Astrocyte (in vitro differentiated cells and primary cell): ENCODE measurements at regions not wholly inside any gene's neighbourhood (a gene's known extent, or its start where the extent isn't known, plus 50 kb on each side); places are given as distances from the start of the nearest gene placed in this dataset.

Experiments used
- EZH2 ChIP-seq: IDR thresholded peaks from 2 replicates; pipeline ENCODE4 v1.6.1; 2012; ENCODE audit warnings: mild to moderate bottlenecking, low read length, inconsistent platforms; ENCODE audit not compliant: insufficient read depth
- TF ChIP-seq, protein P1 (sequence below): IDR thresholded peaks from 2 replicates; pipeline ENCODE4 v1.5.1; 2011; ENCODE audit warnings: low read depth, mild to moderate bottlenecking, inconsistent platforms, low read length, moderate library complexity; ENCODE audit not compliant: insufficient read depth

GRCh38 chr4:17115583-17115982 lies 217.1 kb upstream of the LDB2 start:
- TF ChIP-seq, protein P1, sequence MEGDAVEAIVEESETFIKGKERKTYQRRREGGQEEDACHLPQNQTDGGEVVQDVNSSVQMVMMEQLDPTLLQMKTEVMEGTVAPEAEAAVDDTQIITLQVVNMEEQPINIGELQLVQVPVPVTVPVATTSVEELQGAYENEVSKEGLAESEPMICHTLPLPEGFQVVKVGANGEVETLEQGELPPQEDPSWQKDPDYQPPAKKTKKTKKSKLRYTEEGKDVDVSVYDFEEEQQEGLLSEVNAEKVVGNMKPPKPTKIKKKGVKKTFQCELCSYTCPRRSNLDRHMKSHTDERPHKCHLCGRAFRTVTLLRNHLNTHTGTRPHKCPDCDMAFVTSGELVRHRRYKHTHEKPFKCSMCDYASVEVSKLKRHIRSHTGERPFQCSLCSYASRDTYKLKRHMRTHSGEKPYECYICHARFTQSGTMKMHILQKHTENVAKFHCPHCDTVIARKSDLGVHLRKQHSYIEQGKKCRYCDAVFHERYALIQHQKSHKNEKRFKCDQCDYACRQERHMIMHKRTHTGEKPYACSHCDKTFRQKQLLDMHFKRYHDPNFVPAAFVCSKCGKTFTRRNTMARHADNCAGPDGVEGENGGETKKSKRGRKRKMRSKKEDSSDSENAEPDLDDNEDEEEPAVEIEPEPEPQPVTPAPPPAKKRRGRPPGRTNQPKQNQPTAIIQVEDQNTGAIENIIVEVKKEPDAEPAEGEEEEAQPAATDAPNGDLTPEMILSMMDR, result no peak
- no peak for TF ChIP-seq EZH2
